ENCODE measurements at regions not wholly inside any gene's neighbourhood (a gene's known extent, or its start where the extent isn't known, plus 50 kb on each side); places are given as distances from the start of the nearest gene placed in this dataset.
A peak's percentile ranks its signal among the peaks of the same experiment; 100 is the strongest.

- FAIRE-seq (no peak), ATAC-seq (no peak), DNase-seq (ENCODE audit: low read depth in 1 of 2, low spot score in 1 of 2) (no peak)
- Histone ChIP-seq H3K4me2 (no peak overlapping the region), H3K4me1 (no peaks in the 10 kb centered on the region), H3K9me3 (no peaks in the 10 kb centered on the region), H3K27ac (no peak overlapping the region), H3K4me3 (no peak overlapping the region)
- POLR2A ChIA-PET, result no interaction called here
- 56% methylated on average over 3 of the region's 3 CpGs for WGBS (ENCODE audit: missing lambda C conversion rate)
- TF ChIP-seq NFE2L2 (conservative IDR thresholded peaks at IDR 0.05; ENCODE audit: low read length), result no peak
- no peak for TF ChIP-seq ESRRA (IDR thresholded peaks at IDR 0.05; ENCODE audit: borderline replicate concordance, low read length)
- TF ChIP-seq ZC3H11A (IDR thresholded peaks at IDR 0.05), result no peak
- TF ChIP-seq KDM1A (IDR thresholded peaks at IDR 0.05; ENCODE audit: low read depth), result no peak
- no peak for TF ChIP-seq TFCP2L1 (CRISPR knock-in tag; IDR thresholded peaks at IDR 0.05)
- TF ChIP-seq SREBF2 (IDR thresholded peaks at IDR 0.05), result no peak
- TF ChIP-seq HOXA7 (CRISPR knock-in tag; IDR thresholded peaks at IDR 0.05), result no peak
- TF ChIP-seq JUN (IDR thresholded peaks at IDR 0.05), result no peak
- TF ChIP-seq PBX3 (IDR thresholded peaks at IDR 0.05), result no peak
- no peak for TF ChIP-seq HES2 (IDR thresholded peaks at IDR 0.05)
- no peak for TF ChIP-seq E2F6 (IDR thresholded peaks at IDR 0.05; ENCODE audit: borderline replicate concordance, low read depth)
- TF ChIP-seq RCOR1 (IDR thresholded peaks at IDR 0.05; ENCODE audit: low read depth, low read length), result no peak
- CTCF ChIA-PET, result no interaction called here
Observed at GRCh38 chr9:99628849-99629620, 192.7 kb upstream of the NR4A3 start.

GRCh38 chr9:99632349-99633038 lies 189.2 kb upstream of the NR4A3 start:
- Histone ChIP-seq H3K9me3 (no peaks in the 10 kb centered on the region), H3K27ac (no peak overlapping the region)
- CTCF ChIA-PET, result no interaction called here

GRCh38 chr9:99633265-99633664 lies 188.4 kb upstream of the NR4A3 start:
- Histone ChIP-seq H3K4me1 (no peaks in the 10 kb centered on the region), H3K4me2 (no peak overlapping the region), H3K9me3 (no peaks in the 10 kb centered on the region), H3K27ac (no peak overlapping the region), H3K4me3 (no peak overlapping the region)
- TF ChIP-seq ZSCAN20 (CRISPR knock-in tag; IDR thresholded peaks at IDR 0.05), result no peak
- CTCF ChIA-PET, result no interaction called here
- POLR2A ChIA-PET, result no interaction called here
- no peak for DNase-seq (ENCODE audit: low read depth in 1 of 2, low spot score in 1 of 2)
- no peak for ATAC-seq
- FAIRE-seq, result no peak

More at GRCh38 chr9:99632349-99633038, 189.2 kb upstream of the NR4A3 start:
- FAIRE-seq (no peak), DNase-seq (ENCODE audit: low read depth in 1 of 2, low spot score in 1 of 2) (no peak), ATAC-seq (no peak)
- POLR2A ChIA-PET, result no interaction called here
- Histone ChIP-seq H3K4me1 (no peaks in the 10 kb centered on the region), H3K4me2 (no peak overlapping the region), H3K4me3 (no peak overlapping the region)
- WGBS (ENCODE audit: missing lambda C conversion rate), result 0% methylated on average over 1 of the region's 1 CpG
- TF ChIP-seq MAFK (IDR thresholded peaks at IDR 0.05; ENCODE audit: partially characterized antibody), result peak; percentile 14
- TF ChIP-seq POLR2A (IDR thresholded peaks at IDR 0.05; ENCODE audit: low read length), result no peak

- Histone ChIP-seq H3K4me3 (no peak overlapping the region), H3K4me2 (no peak overlapping the region), H3K27ac (no peak overlapping the region), H3K9me3 (no peaks in the 10 kb centered on the region), H3K4me1 (no peaks in the 10 kb centered on the region)
- no peak for FAIRE-seq
- ChIA-PET POLR2A (no interaction called here), CTCF (interaction anchor here (0.5 kb wide), 1 partner anchor 71 kb away, joined by 3 read pairs; no protein-coding TSS in a partner anchor)
- no peak for DNase-seq (ENCODE audit: low read depth in 1 of 2, low spot score in 1 of 2)
- no peak for ATAC-seq
- no peak for TF ChIP-seq PHF8 (IDR thresholded peaks at IDR 0.05; ENCODE audit: borderline replicate concordance, low read depth)
- TF ChIP-seq BCL3 (IDR thresholded peaks at IDR 0.05), result no peak
- no peak for TF ChIP-seq ZC3H11A (IDR thresholded peaks at IDR 0.05)
- no peak for TF ChIP-seq TP53 (CRISPR knock-in tag; IDR thresholded peaks at IDR 0.05)
- no peak for TF ChIP-seq KDM1A (IDR thresholded peaks at IDR 0.05; ENCODE audit: low read depth)
- no peak for TF ChIP-seq CHD4 (IDR thresholded peaks at IDR 0.05; ENCODE audit: borderline replicate concordance)
- no peak for TF ChIP-seq RCOR1 (IDR thresholded peaks at IDR 0.05; ENCODE audit: low read depth, low read length)
- TF ChIP-seq ESRRA (IDR thresholded peaks at IDR 0.05; ENCODE audit: borderline replicate concordance, low read length), result no peak
- no peak for TF ChIP-seq MAZ (IDR thresholded peaks at IDR 0.05; ENCODE audit: borderline replicate concordance, low read depth, low read length)
- TF ChIP-seq RFX5 (IDR thresholded peaks at IDR 0.05), result no peak
- no peak for TF ChIP-seq EP300 (IDR thresholded peaks at IDR 0.05)
- TF ChIP-seq PBX3 (IDR thresholded peaks at IDR 0.05), result no peak
- no peak for TF ChIP-seq SREBF2 (IDR thresholded peaks at IDR 0.05)
- no peak for TF ChIP-seq CHD2 (IDR thresholded peaks at IDR 0.05; ENCODE audit: low read length, partially characterized antibody)
- no peak for TF ChIP-seq NR3C1 (IDR thresholded peaks at IDR 0.05)
- 14% methylated on average over 3 of the region's 3 CpGs for WGBS (ENCODE audit: missing lambda C conversion rate)
Observed at GRCh38 chr9:99634186-99634585, 187.5 kb upstream of the NR4A3 start.
